GM18868 (cell line): ENCODE measurements at regions not wholly inside any gene's neighbourhood (a gene's known extent, or its start where the extent isn't known, plus 50 kb on each side); places are given as distances from the start of the nearest gene placed in this dataset.

Experiments used
- ATAC-seq: cut with Tn5 transposase; IDR thresholded peaks from one replicate; pipeline ENCODE4 v1.9.1; 2021; ENCODE audit warnings: mild to moderate bottlenecking, moderate library complexity; ENCODE audit not compliant: unreplicated experiment

- no peak for ATAC-seq
These were observed 194.1 kb upstream of the GSE1 start for GRCh38 chr16:85418978-85419491.

- ATAC-seq = no peak
These were observed 193.4 kb upstream of the GSE1 start for GRCh38 chr16:85419503-85420408.

GRCh38 chr16:85420501-85421337, 192.4 kb upstream of the GSE1 start:
- no peak for ATAC-seq

- ATAC-seq = no peak
These were observed 191.6 kb upstream of the GSE1 start for GRCh38 chr16:85421338-85422195.

GRCh38 chr16:85422196-85422631, 190.9 kb upstream of the GSE1 start:
- no peak for ATAC-seq

- ATAC-seq = no peak
These were observed 190.2 kb upstream of the GSE1 start for GRCh38 chr16:85422632-85423550.

- ATAC-seq = no peak
These were observed 189.5 kb upstream of the GSE1 start for GRCh38 chr16:85423631-85424030.

- ATAC-seq = no peak
These were observed 188.7 kb upstream of the GSE1 start for GRCh38 chr16:85424260-85425073.

- ATAC-seq = no peak
These were observed 188.0 kb upstream of the GSE1 start for GRCh38 chr16:85425074-85425662.

- ATAC-seq = no peak
These were observed 186.3 kb upstream of the GSE1 start for GRCh38 chr16:85426806-85427205.

- no peak for ATAC-seq
These were observed 184.8 kb upstream of the GSE1 start for GRCh38 chr16:85428168-85428898.

GRCh38 chr16:85428899-85429775, 184.0 kb upstream of the GSE1 start:
- no peak for ATAC-seq

GRCh38 chr16:85429776-85430522, 183.2 kb upstream of the GSE1 start:
- no peak for ATAC-seq

GRCh38 chr16:85430523-85431421, 182.3 kb upstream of the GSE1 start:
- ATAC-seq = no peak
